ENCODE measurements at regions not wholly inside any gene's neighbourhood (a gene's known extent, or its start where the extent isn't known, plus 50 kb on each side); places are given as distances from the start of the nearest gene placed in this dataset.

- Mint-ChIP-seq H3K9me3 (peaks cover 12% of the 10 kb centered on the region), H3K4me1 (no peaks in the 10 kb centered on the region), H3K27ac (no peak overlapping the region), H3K4me3 (no peak overlapping the region), H3K27me3 (ENCODE audit: low read depth) (no peaks in the 10 kb centered on the region), H3K36me3 (ENCODE audit: low read depth) (no peaks in the 10 kb centered on the region)
- TF ChIP-seq, protein P1, sequence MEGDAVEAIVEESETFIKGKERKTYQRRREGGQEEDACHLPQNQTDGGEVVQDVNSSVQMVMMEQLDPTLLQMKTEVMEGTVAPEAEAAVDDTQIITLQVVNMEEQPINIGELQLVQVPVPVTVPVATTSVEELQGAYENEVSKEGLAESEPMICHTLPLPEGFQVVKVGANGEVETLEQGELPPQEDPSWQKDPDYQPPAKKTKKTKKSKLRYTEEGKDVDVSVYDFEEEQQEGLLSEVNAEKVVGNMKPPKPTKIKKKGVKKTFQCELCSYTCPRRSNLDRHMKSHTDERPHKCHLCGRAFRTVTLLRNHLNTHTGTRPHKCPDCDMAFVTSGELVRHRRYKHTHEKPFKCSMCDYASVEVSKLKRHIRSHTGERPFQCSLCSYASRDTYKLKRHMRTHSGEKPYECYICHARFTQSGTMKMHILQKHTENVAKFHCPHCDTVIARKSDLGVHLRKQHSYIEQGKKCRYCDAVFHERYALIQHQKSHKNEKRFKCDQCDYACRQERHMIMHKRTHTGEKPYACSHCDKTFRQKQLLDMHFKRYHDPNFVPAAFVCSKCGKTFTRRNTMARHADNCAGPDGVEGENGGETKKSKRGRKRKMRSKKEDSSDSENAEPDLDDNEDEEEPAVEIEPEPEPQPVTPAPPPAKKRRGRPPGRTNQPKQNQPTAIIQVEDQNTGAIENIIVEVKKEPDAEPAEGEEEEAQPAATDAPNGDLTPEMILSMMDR (IDR thresholded peaks at IDR 0.05; ENCODE audit: unreplicated experiment in 3 of 3), result no peak
These were observed 256.9 kb upstream of the FAT3 start for GRCh38 chr11:91967691-91968045.

GRCh38 chr11:91967026-91967690, 257.5 kb upstream of the FAT3 start:
- Mint-ChIP-seq H3K27ac (no peak overlapping the region), H3K27me3 (ENCODE audit: low read depth) (no peaks in the 10 kb centered on the region), H3K36me3 (ENCODE audit: low read depth) (no peaks in the 10 kb centered on the region), H3K4me1 (no peaks in the 10 kb centered on the region), H3K9me3 (peaks cover 18% of the 10 kb centered on the region), H3K4me3 (no peak overlapping the region)
- TF ChIP-seq, protein P1 (IDR thresholded peaks at IDR 0.05; ENCODE audit: unreplicated experiment in 3 of 3), result no peak

DNA sequence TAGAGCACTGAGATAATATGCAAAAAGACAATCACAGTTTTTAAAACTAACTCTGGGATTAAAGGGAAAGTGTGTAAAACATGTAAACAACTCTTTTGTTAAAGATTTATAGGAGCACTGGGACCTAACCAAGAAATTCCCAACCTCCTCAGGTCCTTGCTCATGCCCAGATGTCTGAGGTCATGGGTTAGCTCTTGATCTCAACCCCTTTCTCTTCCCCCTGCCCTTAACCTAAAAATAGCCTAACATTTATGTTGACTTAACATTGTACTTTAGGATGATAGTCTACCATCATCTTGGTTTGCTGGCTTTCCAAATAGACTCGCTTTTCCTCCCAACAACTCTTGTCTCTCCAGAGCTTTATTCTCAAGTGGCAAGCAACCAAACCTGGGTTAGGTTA, 258.2 kb upstream of the FAT3 start:
- Mint-ChIP-seq H3K4me3 (no peak overlapping the region), H3K4me1 (no peaks in the 10 kb centered on the region), H3K27ac (no peak overlapping the region), H3K9me3 (peaks cover 25% of the 10 kb centered on the region), H3K36me3 (ENCODE audit: low read depth) (no peaks in the 10 kb centered on the region), H3K27me3 (ENCODE audit: low read depth) (no peaks in the 10 kb centered on the region)
- TF ChIP-seq, protein P1 (IDR thresholded peaks at IDR 0.05; ENCODE audit: unreplicated experiment in 3 of 3), result no peak

- Mint-ChIP-seq H3K9me3 (peaks cover 61% of the 10 kb centered on the region), H3K36me3 (ENCODE audit: low read depth) (peaks cover 14% of the 10 kb centered on the region), H3K4me3 (no peak overlapping the region), H3K4me1 (no peaks in the 10 kb centered on the region), H3K27ac (no peak overlapping the region), H3K27me3 (ENCODE audit: low read depth) (no peaks in the 10 kb centered on the region)
- TF ChIP-seq, protein P1 (IDR thresholded peaks at IDR 0.05; ENCODE audit: unreplicated experiment in 3 of 3), result no peak
These were observed 263.8 kb upstream of the FAT3 start for GRCh38 chr11:91960770-91961169.

DNA sequence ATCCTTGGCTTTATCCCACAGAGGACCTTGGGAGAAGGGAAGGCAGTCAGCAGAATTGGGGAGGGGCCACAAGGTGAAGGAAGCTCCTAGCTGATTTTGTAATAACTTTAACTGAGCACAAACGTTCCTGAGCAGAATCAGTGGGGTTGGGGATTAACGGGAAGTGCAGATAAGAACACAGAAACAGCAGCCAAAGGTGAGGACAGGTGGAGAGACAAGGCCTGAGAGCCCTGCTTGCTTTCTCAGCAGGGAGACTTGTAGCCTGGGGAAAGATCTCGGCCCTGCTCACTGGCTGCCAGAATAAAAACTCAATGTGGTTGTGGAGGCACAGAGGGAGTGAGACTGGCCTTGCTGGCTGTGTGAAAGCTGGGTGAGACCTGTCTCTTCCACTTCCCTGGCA, 265.2 kb upstream of the FAT3 start:
- Mint-ChIP-seq H3K27me3 (ENCODE audit: low read depth) (no peaks in the 10 kb centered on the region), H3K27ac (no peak overlapping the region), H3K36me3 (ENCODE audit: low read depth) (peaks cover 14% of the 10 kb centered on the region), H3K4me1 (no peaks in the 10 kb centered on the region), H3K9me3 (peaks cover 55% of the 10 kb centered on the region), H3K4me3 (no peak overlapping the region)
- TF ChIP-seq, protein P1 (IDR thresholded peaks at IDR 0.05; ENCODE audit: unreplicated experiment in 3 of 3), result no peak

DNA sequence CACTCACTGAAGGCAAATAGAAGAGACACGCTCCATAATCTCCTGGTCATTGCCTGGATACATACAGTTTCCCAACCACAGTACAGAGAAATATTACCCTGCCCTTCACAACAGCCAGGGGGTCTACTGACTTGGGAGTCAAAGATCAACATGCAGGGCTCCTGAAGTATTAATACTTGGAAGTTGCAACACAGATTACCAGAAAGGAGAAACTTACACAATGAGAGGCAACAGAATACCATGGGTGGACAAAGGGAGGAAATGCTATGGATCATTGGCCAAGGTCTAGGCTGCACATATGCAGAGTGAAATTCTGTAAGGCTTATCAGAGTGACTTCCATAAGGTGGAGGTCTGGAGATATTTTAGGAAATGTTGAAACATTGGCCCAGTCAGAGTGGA, 267.9 kb upstream of the FAT3 start:
- Mint-ChIP-seq H3K9me3 (peaks cover 39% of the 10 kb centered on the region), H3K36me3 (ENCODE audit: low read depth) (peaks cover 14% of the 10 kb centered on the region), H3K27me3 (ENCODE audit: low read depth) (no peaks in the 10 kb centered on the region), H3K27ac (no peak overlapping the region), H3K4me3 (no peak overlapping the region), H3K4me1 (no peaks in the 10 kb centered on the region)
- TF ChIP-seq, protein P1 (IDR thresholded peaks at IDR 0.05; ENCODE audit: unreplicated experiment in 3 of 3), result no peak

Measured in nephron (organoid).